GM21619 (cell line): ENCODE measurements at regions not wholly inside any gene's neighbourhood (a gene's known extent, or its start where the extent isn't known, plus 50 kb on each side); places are given as distances from the start of the nearest gene placed in this dataset.

ENCODE experiments used
- ATAC-seq: cut with Tn5 transposase; IDR thresholded peaks from one replicate; pipeline ENCODE4 v1.9.1; 2021; ENCODE audit not compliant: unreplicated experiment

GRCh38 chr21:27761623-27762022, 794.7 kb upstream of the ADAMTS5 start:
- ATAC-seq = no peak

- no peak for ATAC-seq
Measured at GRCh38 chr21:27759820-27760219, 792.9 kb upstream of the ADAMTS5 start.

GRCh38 chr21:27759091-27759659, 792.3 kb upstream of the ADAMTS5 start:
- ATAC-seq = no peak

- ATAC-seq = no peak
Measured at GRCh38 chr21:27756191-27756590, 789.3 kb upstream of the ADAMTS5 start.

- ATAC-seq = no peak
Measured at GRCh38 chr21:27743971-27744564, 777.2 kb upstream of the ADAMTS5 start.

GRCh38 chr21:27741736-27742135, 774.8 kb upstream of the ADAMTS5 start:
- ATAC-seq = no peak

GRCh38 chr21:27740084-27740483, 773.2 kb upstream of the ADAMTS5 start:
- no peak for ATAC-seq

- ATAC-seq = no peak
Measured at GRCh38 chr21:27739187-27739586, 772.3 kb upstream of the ADAMTS5 start.

GRCh38 chr21:27735699-27736098, 768.8 kb upstream of the ADAMTS5 start:
- ATAC-seq = no peak

- no peak for ATAC-seq
Measured at GRCh38 chr21:27734146-27734545, 767.3 kb upstream of the ADAMTS5 start.

GRCh38 chr21:27725916-27726315, 759.0 kb upstream of the ADAMTS5 start:
- ATAC-seq = no peak

- ATAC-seq = no peak
Measured at GRCh38 chr21:27722095-27722494, 755.2 kb upstream of the ADAMTS5 start.

GRCh38 chr21:27721675-27722074, 754.8 kb upstream of the ADAMTS5 start:
- no peak for ATAC-seq

- ATAC-seq = no peak
Measured at GRCh38 chr21:27719226-27719625, 752.3 kb upstream of the ADAMTS5 start.

- ATAC-seq = no peak
Measured at GRCh38 chr21:27715131-27715530, 748.2 kb upstream of the ADAMTS5 start.

- ATAC-seq = no peak
Measured at GRCh38 chr21:27713154-27714109, 746.5 kb upstream of the ADAMTS5 start.

- no peak for ATAC-seq
Measured at GRCh38 chr21:27704567-27705166, 737.8 kb upstream of the ADAMTS5 start.

GRCh38 chr21:27703791-27704190, 736.9 kb upstream of the ADAMTS5 start:
- no peak for ATAC-seq

- no peak for ATAC-seq
Measured at GRCh38 chr21:27700974-27701614, 734.2 kb upstream of the ADAMTS5 start.

GRCh38 chr21:27695246-27695645, 728.4 kb upstream of the ADAMTS5 start:
- no peak for ATAC-seq

GRCh38 chr21:27694667-27695066, 727.8 kb upstream of the ADAMTS5 start:
- no peak for ATAC-seq
